Caco-2 (cell line): ENCODE measurements at regions not wholly inside any gene's neighbourhood (a gene's known extent, or its start where the extent isn't known, plus 50 kb on each side); places are given as distances from the start of the nearest gene placed in this dataset.

Experiments used
- BruUV-seq: library from RNA; stranded (reverse); fragments of 400-500 nt; replicated peaks from 2 replicates; lab custom pipeline; 2021; lab: Mats Ljungman, UMichigan
- CTCF ChIA-PET: fragments of 300-600 bp; sonication (Branson Sonifier 250); formaldehyde crosslinking; loops from one replicate; lab custom pipeline; 2022; ENCODE audit warnings: antibody characterized with exemption; lab: Charles Lee
- POLR2A ChIA-PET: fragments of 300-600 bp; sonication (Branson Sonifier 250); formaldehyde crosslinking; loops from one replicate; lab custom pipeline; 2022; ENCODE audit warnings: antibody characterized with exemption; lab: Charles Lee
- DNase-seq, 2 experiments: peaks; one replicate each; pipeline versions ENCODE4 v3.0.0 to v3.0.0-alpha.2; 2020 to 2022
- H3K27me3 ChIP-seq: replicated peaks from 2 replicates; pipeline ENCODE4 v1.6.0; 2011; ENCODE audit warnings: low read length; ENCODE audit not compliant: control insufficient read depth, insufficient read depth
- H3K36me3 ChIP-seq: 2 replicates; pipeline ENCODE4 v1.5.1; 2011; ENCODE audit warnings: low read length; ENCODE audit not compliant: control insufficient read depth, insufficient read depth
- H3K4me1 ChIP-seq: fragments of 250-450 bp; sonication (Bioruptor Pico); 2 replicates; pipeline ENCODE4 v1.5.1; 2020; ENCODE audit warnings: mild to moderate bottlenecking
- H3K4me3 ChIP-seq: 2 replicates; pipeline ENCODE4 v1.5.1; 2011; ENCODE audit warnings: low read depth, mild to moderate bottlenecking, control low read depth, low read length
- H3K9me3 ChIP-seq: fragments of 250-450 bp; sonication (Bioruptor Pico); 2 replicates; pipeline ENCODE4 v1.5.1; 2020; ENCODE audit warnings: mild to moderate bottlenecking, moderate library complexity
- H3K27ac Mint-ChIP-seq: one replicate; pipeline ENCODE4 v1.8.0; 2022; ENCODE audit warnings: mixed read lengths; ENCODE audit not compliant: unreplicated experiment
- H3K27me3 Mint-ChIP-seq: one replicate; pipeline ENCODE4 v1.8.0; 2022; ENCODE audit warnings: mixed read lengths; ENCODE audit not compliant: insufficient read depth, unreplicated experiment
- H3K36me3 Mint-ChIP-seq: one replicate; pipeline ENCODE4 v1.8.0; 2022; ENCODE audit warnings: mild to moderate bottlenecking, mixed read lengths; ENCODE audit not compliant: insufficient read depth, unreplicated experiment
- H3K4me1 Mint-ChIP-seq: one replicate; pipeline ENCODE4 v1.8.0; 2022; ENCODE audit warnings: low read depth, mixed read lengths; ENCODE audit not compliant: unreplicated experiment
- H3K4me3 Mint-ChIP-seq: one replicate; pipeline ENCODE4 v1.8.0; 2022; ENCODE audit warnings: mild to moderate bottlenecking, moderate library complexity, mixed read lengths; ENCODE audit not compliant: unreplicated experiment
- H3K9me3 Mint-ChIP-seq: one replicate; pipeline ENCODE4 v1.8.0; 2022; ENCODE audit warnings: mixed read lengths; ENCODE audit not compliant: unreplicated experiment
- intact Hi-C: fragments of 100-400 bp; cut with micrococcal nuclease; formaldehyde crosslinking; loops from one replicate; pipeline ENCODE4 v1.10.0; 2022; ENCODE audit not compliant: unreplicated experiment
- TF ChIP-seq, protein P1 (sequence below), 2 experiments: fragments of 200-600 bp in 1 of 2; IDR thresholded peaks; 1 replicate in 1 of 2; 2 replicates in 1 of 2; pipeline versions ENCODE4 v1.5.1 to v1.8.0; 2011 to 2022; ENCODE audit warnings: antibody characterized with exemption in 1 of 2, control low read depth in 1 of 2, inconsistent platforms in 1 of 2, low read depth in 1 of 2, low read length in 1 of 2, mild to moderate bottlenecking in 1 of 2, moderate library complexity in 1 of 2; ENCODE audit not compliant: insufficient read depth in 1 of 2, severe bottlenecking in 1 of 2, unreplicated experiment in 1 of 2

DNA sequence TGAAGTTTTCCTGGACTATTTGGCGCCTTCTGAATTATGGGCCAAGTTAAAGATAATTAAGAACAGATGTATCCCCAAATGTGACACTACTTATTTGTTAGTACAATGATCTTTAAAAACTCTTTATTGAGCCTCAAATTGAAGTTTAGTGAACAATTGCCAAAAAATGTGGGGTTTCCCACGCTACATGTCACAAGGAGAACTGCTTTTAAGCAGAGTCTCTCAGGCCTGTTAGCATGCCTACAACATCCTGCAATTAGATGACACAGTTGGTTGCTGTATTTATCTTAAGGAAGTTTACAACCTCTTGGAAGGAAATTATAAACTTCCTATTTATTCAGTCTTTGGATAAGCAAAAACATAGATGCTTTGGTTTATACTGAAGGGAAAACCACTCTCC, 733.0 kb downstream of the TNS3 start:
- intact Hi-C loops, result no loop called here
- no peak overlapping the region for H3K27ac Mint-ChIP-seq
- ChIA-PET CTCF (no interaction called here), POLR2A (no interaction called here)
- Histone ChIP-seq H3K36me3 (no peaks in the 10 kb centered on the region), H3K4me3 (no peak overlapping the region), H3K4me1 (no peaks in the 10 kb centered on the region), H3K9me3 (no peaks in the 10 kb centered on the region), H3K27me3 (no peaks in the 10 kb centered on the region)
- BruUV-seq, result no TSS peak
- H3K4me3 Mint-ChIP-seq, result no peak overlapping the region
- peaks cover 3% of the 10 kb centered on the region for H3K27me3 Mint-ChIP-seq
- TF ChIP-seq, protein P1, sequence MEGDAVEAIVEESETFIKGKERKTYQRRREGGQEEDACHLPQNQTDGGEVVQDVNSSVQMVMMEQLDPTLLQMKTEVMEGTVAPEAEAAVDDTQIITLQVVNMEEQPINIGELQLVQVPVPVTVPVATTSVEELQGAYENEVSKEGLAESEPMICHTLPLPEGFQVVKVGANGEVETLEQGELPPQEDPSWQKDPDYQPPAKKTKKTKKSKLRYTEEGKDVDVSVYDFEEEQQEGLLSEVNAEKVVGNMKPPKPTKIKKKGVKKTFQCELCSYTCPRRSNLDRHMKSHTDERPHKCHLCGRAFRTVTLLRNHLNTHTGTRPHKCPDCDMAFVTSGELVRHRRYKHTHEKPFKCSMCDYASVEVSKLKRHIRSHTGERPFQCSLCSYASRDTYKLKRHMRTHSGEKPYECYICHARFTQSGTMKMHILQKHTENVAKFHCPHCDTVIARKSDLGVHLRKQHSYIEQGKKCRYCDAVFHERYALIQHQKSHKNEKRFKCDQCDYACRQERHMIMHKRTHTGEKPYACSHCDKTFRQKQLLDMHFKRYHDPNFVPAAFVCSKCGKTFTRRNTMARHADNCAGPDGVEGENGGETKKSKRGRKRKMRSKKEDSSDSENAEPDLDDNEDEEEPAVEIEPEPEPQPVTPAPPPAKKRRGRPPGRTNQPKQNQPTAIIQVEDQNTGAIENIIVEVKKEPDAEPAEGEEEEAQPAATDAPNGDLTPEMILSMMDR (IDR thresholded peaks at IDR 0.05; ENCODE audit: insufficient read depth in 1 of 2, low read depth in 1 of 2, low read length in 1 of 2, severe bottlenecking in 1 of 2, unreplicated experiment in 1 of 2), result no peak
- H3K4me1 Mint-ChIP-seq, result no peaks in the 10 kb centered on the region
- DNase-seq, result no peak
- H3K36me3 Mint-ChIP-seq, result no peaks in the 10 kb centered on the region
- H3K9me3 Mint-ChIP-seq, result no peaks in the 10 kb centered on the region

DNA sequence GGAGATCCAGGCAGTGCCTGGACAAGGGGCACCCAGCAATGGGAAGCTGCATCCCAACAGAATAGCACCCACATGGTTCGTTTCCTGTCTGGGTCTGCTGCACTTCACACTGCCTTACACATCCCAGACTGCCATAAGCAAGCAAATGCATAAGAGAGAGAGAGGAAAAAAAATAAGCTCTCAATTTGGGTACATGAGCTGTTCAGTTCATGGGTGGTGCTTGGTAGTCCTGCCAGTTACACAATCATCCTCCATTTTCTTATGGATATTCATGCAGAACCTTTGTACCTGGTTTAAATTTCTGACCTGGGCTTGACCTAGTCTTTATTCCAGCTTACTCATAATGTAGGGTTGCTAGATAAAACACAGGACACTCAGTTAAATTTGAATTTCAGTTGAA, 733.6 kb downstream of the TNS3 start:
- Mint-ChIP-seq H3K27me3 (peaks cover 3% of the 10 kb centered on the region), H3K36me3 (no peaks in the 10 kb centered on the region), H3K4me1 (no peaks in the 10 kb centered on the region), H3K27ac (no peak overlapping the region), H3K9me3 (no peaks in the 10 kb centered on the region), H3K4me3 (no peak overlapping the region)
- ChIA-PET POLR2A (no interaction called here), CTCF (no interaction called here)
- Histone ChIP-seq H3K36me3 (no peaks in the 10 kb centered on the region), H3K4me1 (no peaks in the 10 kb centered on the region), H3K4me3 (no peak overlapping the region), H3K9me3 (no peaks in the 10 kb centered on the region), H3K27me3 (no peaks in the 10 kb centered on the region)
- intact Hi-C loops, result no loop called here
- no peak for DNase-seq
- BruUV-seq, result no TSS peak
- TF ChIP-seq, protein P1 (IDR thresholded peaks at IDR 0.05; ENCODE audit: insufficient read depth in 1 of 2, low read depth in 1 of 2, low read length in 1 of 2, severe bottlenecking in 1 of 2, unreplicated experiment in 1 of 2), result no peak

DNA sequence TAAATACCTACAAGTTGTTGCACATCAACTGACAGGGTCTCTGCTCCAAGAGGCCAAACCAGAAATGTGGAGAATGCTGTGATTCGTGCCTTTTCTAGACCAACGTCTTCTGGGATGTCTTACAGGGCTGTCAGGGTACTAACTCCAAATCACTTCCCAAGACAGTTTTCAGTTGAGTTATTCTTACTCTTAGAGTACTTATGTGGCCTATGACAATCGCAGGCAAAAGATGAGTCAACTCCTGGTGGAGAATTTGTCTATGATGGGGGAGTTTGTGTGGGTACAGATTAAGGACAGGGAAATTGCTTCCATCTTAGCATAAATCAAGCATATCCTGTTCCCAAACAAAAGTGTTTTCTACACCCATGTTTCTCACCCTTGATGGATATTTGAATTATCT, 734.8 kb downstream of the TNS3 start:
- ChIA-PET POLR2A (no interaction called here), CTCF (no interaction called here)
- Histone ChIP-seq H3K36me3 (no peaks in the 10 kb centered on the region), H3K27me3 (no peaks in the 10 kb centered on the region), H3K4me1 (no peaks in the 10 kb centered on the region), H3K4me3 (no peak overlapping the region), H3K9me3 (no peaks in the 10 kb centered on the region)
- no peak overlapping the region for H3K4me3 Mint-ChIP-seq
- H3K27ac Mint-ChIP-seq, result no peak overlapping the region
- no TSS peak for BruUV-seq
- no peaks in the 10 kb centered on the region for H3K4me1 Mint-ChIP-seq
- TF ChIP-seq, protein P1 (IDR thresholded peaks at IDR 0.05; ENCODE audit: insufficient read depth in 1 of 2, low read depth in 1 of 2, low read length in 1 of 2, severe bottlenecking in 1 of 2, unreplicated experiment in 1 of 2), result no peak
- intact Hi-C loops, result no loop called here
- H3K9me3 Mint-ChIP-seq, result no peaks in the 10 kb centered on the region
- H3K36me3 Mint-ChIP-seq, result no peaks in the 10 kb centered on the region
- peaks cover 3% of the 10 kb centered on the region for H3K27me3 Mint-ChIP-seq
- DNase-seq, result no peak
